LNCAP (cell line): ENCODE measurements at regions not wholly inside any gene's neighbourhood (a gene's known extent, or its start where the extent isn't known, plus 50 kb on each side); places are given as distances from the start of the nearest gene placed in this dataset.

ENCODE experiments used
- TF ChIP-seq, protein P1 (sequence below): fragments of 450-650 bp; IDR thresholded peaks from 2 replicates; pipeline ENCODE4 v1.5.1; 2017; ENCODE audit warnings: mild to moderate bottlenecking

DNA sequence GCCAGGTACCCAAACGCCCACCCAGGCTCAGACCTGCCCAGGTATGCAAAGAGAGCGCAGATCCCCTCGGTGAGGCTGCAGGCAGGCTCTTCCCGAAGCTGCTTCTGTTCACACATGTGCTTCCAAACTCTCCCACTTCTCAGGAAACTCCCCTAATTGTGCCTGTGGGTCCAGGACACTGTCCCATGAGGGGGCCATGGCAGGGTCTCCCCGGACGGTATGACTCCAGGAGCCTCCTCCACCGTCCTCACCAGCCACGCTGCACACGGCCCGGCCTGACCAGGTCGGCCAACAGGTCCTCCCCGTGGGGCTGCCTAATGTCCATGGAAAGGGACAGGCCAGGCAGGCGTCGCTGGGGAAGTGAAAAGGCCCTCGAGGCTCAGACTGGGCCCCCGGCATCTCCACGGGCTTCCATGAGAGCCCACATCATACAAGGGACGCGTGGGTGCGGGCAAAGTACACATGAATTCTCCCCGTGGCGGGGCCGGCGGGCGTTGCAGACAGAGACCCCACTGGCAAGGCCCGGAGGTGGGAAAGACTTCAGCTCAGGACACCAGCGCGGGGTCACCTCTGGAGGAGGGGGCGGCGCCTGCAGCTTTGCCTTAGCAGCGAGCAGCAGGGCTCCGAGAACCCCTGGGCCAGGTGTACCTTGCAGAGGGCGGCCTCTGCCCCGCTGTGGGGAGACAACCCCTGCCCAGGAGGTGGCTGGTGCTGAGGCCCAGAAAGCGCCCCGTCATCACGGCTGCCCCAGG is 526.1 kb downstream of the BRD1 start:
- TF ChIP-seq, protein P1, sequence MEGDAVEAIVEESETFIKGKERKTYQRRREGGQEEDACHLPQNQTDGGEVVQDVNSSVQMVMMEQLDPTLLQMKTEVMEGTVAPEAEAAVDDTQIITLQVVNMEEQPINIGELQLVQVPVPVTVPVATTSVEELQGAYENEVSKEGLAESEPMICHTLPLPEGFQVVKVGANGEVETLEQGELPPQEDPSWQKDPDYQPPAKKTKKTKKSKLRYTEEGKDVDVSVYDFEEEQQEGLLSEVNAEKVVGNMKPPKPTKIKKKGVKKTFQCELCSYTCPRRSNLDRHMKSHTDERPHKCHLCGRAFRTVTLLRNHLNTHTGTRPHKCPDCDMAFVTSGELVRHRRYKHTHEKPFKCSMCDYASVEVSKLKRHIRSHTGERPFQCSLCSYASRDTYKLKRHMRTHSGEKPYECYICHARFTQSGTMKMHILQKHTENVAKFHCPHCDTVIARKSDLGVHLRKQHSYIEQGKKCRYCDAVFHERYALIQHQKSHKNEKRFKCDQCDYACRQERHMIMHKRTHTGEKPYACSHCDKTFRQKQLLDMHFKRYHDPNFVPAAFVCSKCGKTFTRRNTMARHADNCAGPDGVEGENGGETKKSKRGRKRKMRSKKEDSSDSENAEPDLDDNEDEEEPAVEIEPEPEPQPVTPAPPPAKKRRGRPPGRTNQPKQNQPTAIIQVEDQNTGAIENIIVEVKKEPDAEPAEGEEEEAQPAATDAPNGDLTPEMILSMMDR = no peak

DNA sequence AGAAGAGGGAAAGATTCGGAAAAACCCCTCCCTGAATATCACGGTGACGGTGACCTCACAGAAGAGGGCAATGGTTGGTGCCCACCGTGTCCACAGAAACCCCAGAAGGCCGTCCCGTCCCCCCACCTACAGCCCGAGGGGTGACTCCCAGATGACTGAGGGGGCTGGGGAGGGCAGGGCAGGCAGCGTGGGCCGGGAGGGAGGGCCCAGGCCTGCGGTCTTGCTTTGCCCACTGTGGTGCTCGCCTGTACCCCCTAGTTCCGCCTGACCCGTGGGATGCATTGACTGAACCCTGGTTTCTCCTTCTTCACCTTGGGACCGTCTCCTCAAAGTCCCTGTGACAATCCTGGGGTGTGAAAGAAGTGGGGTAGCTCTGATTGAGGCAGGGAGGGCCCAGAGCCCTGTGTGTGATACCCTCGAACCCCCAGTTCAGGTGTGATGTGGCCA is 526.7 kb downstream of the BRD1 start:
- TF ChIP-seq, protein P1 = no peak

DNA sequence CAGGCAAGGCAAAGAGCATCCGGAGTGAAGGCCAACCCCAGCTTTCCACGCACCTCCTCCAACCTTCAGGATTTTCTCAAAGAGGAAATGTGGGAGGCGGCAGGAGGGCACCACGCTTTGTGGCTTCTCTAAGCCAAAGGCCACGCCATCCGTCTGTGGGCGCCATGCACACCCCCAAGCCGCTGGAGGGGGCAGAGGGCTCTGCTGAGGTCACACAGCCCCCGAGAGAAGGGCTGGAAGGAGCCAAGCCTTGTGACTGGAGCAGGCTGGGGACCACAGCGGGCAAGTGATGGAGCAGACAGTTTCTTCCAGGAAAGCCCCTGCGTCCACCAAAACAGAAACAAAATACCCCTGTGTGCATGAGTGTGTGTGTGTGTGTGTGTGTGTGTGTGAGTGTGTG is 527.4 kb downstream of the BRD1 start:
- TF ChIP-seq, protein P1 = no peak

DNA sequence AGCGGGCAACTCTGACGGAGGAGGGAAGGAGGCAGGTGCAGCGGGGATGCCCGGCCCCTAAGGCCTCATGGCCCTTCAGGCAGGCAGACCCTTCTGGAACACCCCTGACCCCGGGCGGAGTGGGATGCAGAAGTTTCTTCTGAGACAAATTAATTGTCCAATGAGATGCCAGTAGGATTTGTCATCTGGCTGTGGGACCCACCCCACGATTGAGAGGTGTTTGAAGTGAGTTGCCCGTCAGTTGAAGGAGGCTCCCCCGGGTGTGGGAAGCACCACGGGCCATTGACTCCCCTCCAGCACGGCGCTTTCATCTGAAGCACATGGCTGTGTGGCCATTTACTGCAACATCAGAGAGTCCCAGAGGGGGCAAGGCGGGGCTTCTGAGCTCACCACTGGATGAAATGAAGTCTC is 527.8 kb downstream of the BRD1 start:
- TF ChIP-seq, protein P1 = no peak

DNA sequence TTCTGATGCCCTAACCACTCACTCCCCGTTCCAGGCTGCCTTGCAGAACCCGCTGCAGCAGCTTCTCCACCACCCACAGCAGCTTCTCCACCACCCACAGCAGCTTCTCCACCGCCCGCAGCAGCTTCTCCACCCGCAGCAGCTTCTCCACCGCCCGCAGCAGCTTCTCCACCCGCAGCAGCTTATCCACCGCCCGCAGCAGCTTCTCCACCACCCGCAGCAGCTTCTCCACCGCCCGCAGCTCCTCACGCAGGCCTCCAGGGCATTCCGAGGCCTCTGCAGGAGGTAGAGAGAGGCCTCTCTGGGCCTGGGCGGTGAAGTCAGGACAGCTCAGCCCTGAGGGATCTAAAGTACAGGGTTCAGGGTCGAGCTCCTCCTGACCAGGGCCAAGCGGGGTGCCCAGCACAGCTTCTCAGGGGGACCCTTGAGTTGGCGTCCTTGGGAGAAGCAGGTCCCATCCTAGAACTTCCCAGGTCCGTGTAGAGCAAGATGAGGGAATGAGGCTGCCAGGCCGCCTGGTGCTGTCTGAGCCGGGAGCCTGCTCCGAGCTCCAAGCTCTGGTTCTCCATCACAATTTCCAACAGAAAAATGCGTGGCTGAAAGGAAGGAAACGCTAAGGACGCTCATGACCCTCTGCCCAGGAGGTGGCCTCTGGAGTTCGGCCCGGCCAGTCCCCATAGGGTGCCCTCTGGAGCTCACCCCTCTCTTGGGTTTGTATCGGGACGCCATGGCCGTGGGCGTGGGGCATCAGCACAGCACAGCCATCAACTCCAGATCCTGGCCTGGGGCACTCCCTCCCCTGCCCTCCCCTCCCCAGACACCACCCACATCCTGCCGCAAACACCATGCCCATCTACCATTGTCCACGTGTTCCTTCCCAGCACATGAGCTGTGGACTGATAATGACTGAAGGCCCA is 528.6 kb downstream of the BRD1 start:
- TF ChIP-seq, protein P1 = no peak

DNA sequence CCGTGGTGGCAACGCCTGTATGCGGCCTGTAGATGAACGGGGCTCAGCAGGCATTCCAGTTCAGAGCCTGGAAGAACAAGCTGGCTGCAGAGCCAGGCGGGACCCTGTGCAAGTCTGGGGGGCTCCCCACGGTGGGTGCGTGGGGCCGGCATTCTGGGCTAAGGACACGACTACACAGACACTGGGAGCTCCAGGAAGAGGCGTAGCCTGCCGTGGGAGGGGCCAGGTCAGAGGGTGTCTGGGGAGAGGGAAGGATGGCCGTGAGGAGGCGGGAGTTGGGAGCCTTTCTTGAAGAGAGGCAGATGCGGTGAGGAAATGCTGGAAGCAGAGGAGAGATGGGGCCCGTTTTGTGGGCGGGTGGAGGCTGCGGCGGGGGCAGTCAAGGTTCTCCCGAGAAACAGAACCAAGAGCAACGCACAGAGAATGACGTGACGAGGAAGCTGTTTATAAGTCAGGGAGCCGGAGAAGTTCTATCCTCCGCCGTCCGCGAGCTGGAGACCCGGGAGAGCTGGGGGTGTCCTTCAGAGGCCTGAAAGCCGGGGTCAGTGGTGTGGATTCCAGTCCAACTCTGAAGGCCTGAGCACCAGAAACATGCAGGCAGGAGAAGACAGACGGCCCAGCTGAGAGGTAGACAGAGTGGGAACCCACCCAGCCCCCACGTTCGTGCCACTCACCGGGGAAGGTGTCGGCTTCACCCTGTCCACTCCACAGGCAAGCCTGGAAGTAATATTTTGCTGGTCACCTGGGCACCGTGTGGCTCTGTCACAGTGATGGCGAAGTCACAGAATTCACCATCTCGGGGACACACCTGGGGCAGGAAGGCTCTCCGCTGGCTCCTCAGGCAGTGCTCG is 529.6 kb downstream of the BRD1 start:
- TF ChIP-seq, protein P1 = no peak

DNA sequence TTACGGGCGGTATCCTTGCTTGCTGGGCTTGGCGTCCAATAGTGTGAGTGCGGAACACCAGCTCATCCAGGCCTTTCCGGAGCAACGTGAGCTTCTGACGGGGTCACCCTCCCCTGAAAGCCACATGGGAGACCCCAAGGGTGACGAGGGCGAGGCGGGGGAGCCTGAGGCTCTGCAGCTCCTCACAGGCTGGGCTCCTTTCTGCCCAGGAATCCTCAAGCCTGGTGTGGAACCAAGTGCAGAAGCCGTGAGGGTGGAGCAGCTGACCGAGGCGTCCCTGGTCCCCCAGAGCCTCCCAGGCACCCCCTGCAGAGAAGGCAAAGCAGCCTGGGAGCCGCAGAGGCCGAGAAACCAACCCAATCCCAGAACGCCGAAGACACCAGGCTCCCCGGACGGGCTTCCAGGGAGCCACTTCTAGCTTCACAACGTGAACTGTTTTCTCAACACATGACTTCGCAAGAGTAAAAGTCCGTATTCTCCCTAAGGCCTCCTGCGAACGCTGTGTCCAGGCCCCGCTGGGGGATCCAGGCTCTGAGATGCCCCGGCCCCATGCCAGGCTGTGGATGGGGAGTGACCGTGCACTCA is 530.3 kb downstream of the BRD1 start:
- TF ChIP-seq, protein P1 = no peak
